Upper lobe of left lung (tissue), 4 donors: ENCODE measurements at regions not wholly inside any gene's neighbourhood (a gene's known extent, or its start where the extent isn't known, plus 50 kb on each side); places are given as distances from the start of the nearest gene placed in this dataset.

ENCODE experiments used
- CTCF ChIP-seq, 6 experiments: fragments of 450-650 bp in 4 of 6; fragments of 200-600 bp in 2 of 6; sonication (generic) in 2 of 6; IDR thresholded peaks; one replicate each; pipeline ENCODE4 v1.5.1; 2016 to 2019; ENCODE audit warnings: antibody characterized with exemption in 6 of 6
- EP300 ChIP-seq, 4 donors: sonication (generic); formaldehyde crosslinking; IDR thresholded peaks; one replicate each; pipeline ENCODE4 v1.5.1; 2017; ENCODE audit warnings: antibody characterized with exemption in 4 of 4, control low read depth in 2 of 4

GRCh38 chr6:43913375-43914271 lies 143.6 kb downstream of the VEGFA start:
- no peak for TF ChIP-seq CTCF (IDR thresholded peaks at IDR 0.05)
- TF ChIP-seq EP300 (IDR thresholded peaks at IDR 0.05) = no peak
